Neural crest cell (in vitro differentiated cells): ENCODE measurements at regions not wholly inside any gene's neighbourhood (a gene's known extent, or its start where the extent isn't known, plus 50 kb on each side); places are given as distances from the start of the nearest gene placed in this dataset.

ENCODE experiments used
- DNase-seq: peaks from one replicate; pipeline ENCODE4 v3.0.0; 2021; ENCODE audit warnings: low read depth, mixed read lengths, low spot score
- H3K27ac Mint-ChIP-seq: one replicate; pipeline ENCODE4 v1.8.0; 2021; ENCODE audit warnings: mild to moderate bottlenecking, mixed read lengths; ENCODE audit not compliant: unreplicated experiment
- H3K27me3 Mint-ChIP-seq: 2 replicates; pipeline ENCODE4 v1.8.0; 2021; ENCODE audit warnings: low read depth, mild to moderate bottlenecking, mixed read lengths
- H3K36me3 Mint-ChIP-seq: 2 replicates; pipeline ENCODE4 v1.8.0; 2021; ENCODE audit warnings: low read depth, mild to moderate bottlenecking, mixed read lengths
- H3K4me1 Mint-ChIP-seq: 2 replicates; pipeline ENCODE4 v1.8.0; 2021; ENCODE audit warnings: mixed read lengths
- H3K4me3 Mint-ChIP-seq: one replicate; pipeline ENCODE4 v1.8.0; 2021; ENCODE audit warnings: mild to moderate bottlenecking, mixed read lengths
- H3K9me3 Mint-ChIP-seq: 2 replicates; pipeline ENCODE4 v1.8.0; 2021; ENCODE audit warnings: mixed read lengths
- TF ChIP-seq, protein P1 (sequence below): fragments of 200-600 bp; sonication (generic); conservative IDR thresholded peaks from 2 replicates; pipeline ENCODE4 v1.5.0; 2021; ENCODE audit warnings: antibody characterized with exemption, mild to moderate bottlenecking

DNA sequence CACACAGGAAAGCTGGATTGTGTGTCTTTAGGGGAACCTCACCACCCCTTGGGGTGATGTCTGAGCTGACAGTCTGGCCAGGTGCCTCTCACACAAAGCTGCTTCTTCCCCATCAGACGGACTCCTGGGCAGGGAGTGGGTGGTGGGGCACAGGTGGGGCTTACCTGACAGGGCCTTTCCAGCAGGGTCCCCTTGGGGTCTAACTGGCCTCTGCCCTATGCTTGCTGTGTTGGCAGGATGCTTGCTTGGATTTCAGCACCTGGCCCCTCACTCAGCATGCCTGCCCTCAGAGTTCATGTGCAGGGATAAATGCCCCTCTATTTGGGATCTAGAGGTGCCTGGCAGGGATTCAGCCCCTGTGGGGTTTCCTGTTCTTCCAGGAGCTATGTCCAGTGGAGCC, 496.9 kb upstream of the ZMIZ1 start:
- H3K9me3 Mint-ChIP-seq, result no peaks in the 10 kb centered on the region

DNA sequence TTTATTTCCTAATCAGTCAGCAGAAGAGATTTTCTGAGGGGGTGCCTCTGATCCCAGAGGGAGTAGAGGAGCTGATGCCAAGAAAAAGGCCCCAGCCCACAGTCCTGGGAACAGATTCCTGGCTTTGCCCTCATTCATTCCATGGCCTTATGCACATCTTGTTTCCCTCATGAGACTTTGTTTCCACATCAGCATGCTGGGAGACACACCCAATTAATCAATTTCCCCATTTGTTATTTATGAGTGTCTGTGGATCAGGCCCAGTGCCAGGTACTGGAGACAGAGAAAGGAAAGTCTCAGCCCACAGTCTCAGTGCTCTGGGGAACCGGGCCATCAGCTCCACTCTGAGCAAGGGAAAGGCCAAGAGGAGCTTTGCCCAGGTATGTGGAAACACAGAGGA, 496.2 kb upstream of the ZMIZ1 start:
- TF ChIP-seq, protein P1, sequence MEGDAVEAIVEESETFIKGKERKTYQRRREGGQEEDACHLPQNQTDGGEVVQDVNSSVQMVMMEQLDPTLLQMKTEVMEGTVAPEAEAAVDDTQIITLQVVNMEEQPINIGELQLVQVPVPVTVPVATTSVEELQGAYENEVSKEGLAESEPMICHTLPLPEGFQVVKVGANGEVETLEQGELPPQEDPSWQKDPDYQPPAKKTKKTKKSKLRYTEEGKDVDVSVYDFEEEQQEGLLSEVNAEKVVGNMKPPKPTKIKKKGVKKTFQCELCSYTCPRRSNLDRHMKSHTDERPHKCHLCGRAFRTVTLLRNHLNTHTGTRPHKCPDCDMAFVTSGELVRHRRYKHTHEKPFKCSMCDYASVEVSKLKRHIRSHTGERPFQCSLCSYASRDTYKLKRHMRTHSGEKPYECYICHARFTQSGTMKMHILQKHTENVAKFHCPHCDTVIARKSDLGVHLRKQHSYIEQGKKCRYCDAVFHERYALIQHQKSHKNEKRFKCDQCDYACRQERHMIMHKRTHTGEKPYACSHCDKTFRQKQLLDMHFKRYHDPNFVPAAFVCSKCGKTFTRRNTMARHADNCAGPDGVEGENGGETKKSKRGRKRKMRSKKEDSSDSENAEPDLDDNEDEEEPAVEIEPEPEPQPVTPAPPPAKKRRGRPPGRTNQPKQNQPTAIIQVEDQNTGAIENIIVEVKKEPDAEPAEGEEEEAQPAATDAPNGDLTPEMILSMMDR, result no peak
- DNase-seq, result no peak
- Mint-ChIP-seq H3K36me3 (no peaks in the 10 kb centered on the region), H3K27me3 (no peaks in the 10 kb centered on the region), H3K4me1 (peaks cover 31% of the 10 kb centered on the region), H3K4me3 (no peak overlapping the region), H3K27ac (no peak overlapping the region), H3K9me3 (no peaks in the 10 kb centered on the region)

More for the DNA sequence above, 496.9 kb upstream of the ZMIZ1 start:
- TF ChIP-seq, protein P1, result no peak
- peaks cover 38% of the 10 kb centered on the region for H3K4me1 Mint-ChIP-seq
- H3K4me3 Mint-ChIP-seq, result no peak overlapping the region
- no peaks in the 10 kb centered on the region for H3K36me3 Mint-ChIP-seq
- H3K27ac Mint-ChIP-seq, result no peak overlapping the region
- no peaks in the 10 kb centered on the region for H3K27me3 Mint-ChIP-seq
- no peak for DNase-seq

- Mint-ChIP-seq H3K27me3 (no peaks in the 10 kb centered on the region), H3K4me3 (no peak overlapping the region), H3K36me3 (no peaks in the 10 kb centered on the region), H3K9me3 (no peaks in the 10 kb centered on the region), H3K27ac (no peak overlapping the region), H3K4me1 (peaks cover 14% of the 10 kb centered on the region)
- TF ChIP-seq, protein P1, result no peak
- no peak for DNase-seq
These were observed 494.2 kb upstream of the ZMIZ1 start for GRCh38 chr10:78574547-78574946.

- Mint-ChIP-seq H3K27ac (no peak overlapping the region), H3K36me3 (no peaks in the 10 kb centered on the region), H3K4me3 (no peak overlapping the region), H3K9me3 (no peaks in the 10 kb centered on the region), H3K27me3 (no peaks in the 10 kb centered on the region), H3K4me1 (peaks cover 8% of the 10 kb centered on the region)
- TF ChIP-seq, protein P1, result no peak
- DNase-seq, result no peak
These were observed 493.4 kb upstream of the ZMIZ1 start for GRCh38 chr10:78575400-78575799.

GRCh38 chr10:78576276-78576675, 492.5 kb upstream of the ZMIZ1 start:
- Mint-ChIP-seq H3K4me3 (no peak overlapping the region), H3K9me3 (no peaks in the 10 kb centered on the region), H3K27me3 (no peaks in the 10 kb centered on the region), H3K36me3 (no peaks in the 10 kb centered on the region), H3K4me1 (peaks cover 6% of the 10 kb centered on the region), H3K27ac (peak overlapping the region; percentile 23)
- TF ChIP-seq, protein P1, result no peak
- DNase-seq, result no peak

GRCh38 chr10:78577712-78578111, 491.1 kb upstream of the ZMIZ1 start:
- peaks cover 12% of the 10 kb centered on the region for H3K4me1 Mint-ChIP-seq
- H3K27me3 Mint-ChIP-seq, result no peaks in the 10 kb centered on the region
- H3K27ac Mint-ChIP-seq, result no peak overlapping the region
- H3K36me3 Mint-ChIP-seq, result no peaks in the 10 kb centered on the region
- TF ChIP-seq, protein P1, result no peak
- no peaks in the 10 kb centered on the region for H3K9me3 Mint-ChIP-seq
- no peak for DNase-seq
- H3K4me3 Mint-ChIP-seq, result no peak overlapping the region
